Smooth muscle cell (in vitro differentiated cells): ENCODE measurements at regions not wholly inside any gene's neighbourhood (a gene's known extent, or its start where the extent isn't known, plus 50 kb on each side); places are given as distances from the start of the nearest gene placed in this dataset.

Experiments
- DNase-seq: peaks from one replicate; lab custom pipeline; 2025; ENCODE audit not compliant: unreplicated experiment; lab: John Stamatoyannopoulos, UW
- H2AFZ ChIP-seq: fragments of 200-600 bp; sonication (generic); 2 replicates; pipeline ENCODE4 v1.6.0; 2016; ENCODE audit warnings: antibody characterized with exemption, low read depth, mild to moderate bottlenecking
- H3F3A ChIP-seq: fragments of 200-600 bp; sonication (generic); 2 replicates; pipeline ENCODE4 v1.6.0; 2017; ENCODE audit warnings: antibody characterized with exemption, low read depth
- H3K27ac ChIP-seq: fragments of 200-600 bp; sonication (generic); 2 replicates; pipeline ENCODE4 v1.5.1; 2016; ENCODE audit warnings: low read depth, mild to moderate bottlenecking
- H3K27me3 ChIP-seq: fragments of 200-600 bp; sonication (generic); 2 replicates; pipeline ENCODE4 v1.6.1; 2016; ENCODE audit warnings: low read depth, mild to moderate bottlenecking
- H3K36me3 ChIP-seq: fragments of 200-600 bp; sonication (generic); 2 replicates; pipeline ENCODE4 v1.5.1; 2016; ENCODE audit warnings: low read depth
- H3K4me1 ChIP-seq: fragments of 200-600 bp; sonication (generic); 2 replicates; pipeline ENCODE4 v1.5.1; 2016; ENCODE audit warnings: low read depth
- H3K4me2 ChIP-seq: fragments of 200-600 bp; sonication (generic); 2 replicates; pipeline ENCODE4 v1.6.0; 2016; ENCODE audit warnings: mild to moderate bottlenecking
- H3K4me3 ChIP-seq: fragments of 200-600 bp; sonication (generic); 2 replicates; pipeline ENCODE4 v1.5.1; 2016; ENCODE audit warnings: mild to moderate bottlenecking
- H3K79me2 ChIP-seq: fragments of 200-600 bp; sonication (generic); 2 replicates; pipeline ENCODE4 v1.6.0; 2016; ENCODE audit warnings: low read depth, mild to moderate bottlenecking
- H3K9ac ChIP-seq: fragments of 200-600 bp; sonication (generic); 2 replicates; pipeline ENCODE4 v1.6.0; 2016; ENCODE audit warnings: low read depth
- H3K9me3 ChIP-seq: fragments of 200-600 bp; sonication (generic); replicated peaks from 2 replicates; pipeline ENCODE4 v1.5.1; 2016; ENCODE audit warnings: low read depth
- H4K20me1 ChIP-seq: fragments of 200-600 bp; sonication (generic); 2 replicates; pipeline ENCODE4 v1.6.0; 2016; ENCODE audit warnings: low read depth
- WGBS: methylation state at CpG from one replicate; pipeline ENCODE4 v1.1.7; 2016; ENCODE audit warnings: low lambda C conversion rate; 5-methylcytosine and 5-hydroxymethylcytosine counted together
- TF ChIP-seq, protein P1 (sequence below): fragments of 200-600 bp; sonication (generic); IDR thresholded peaks from 2 replicates; pipeline ENCODE4 v1.5.1; 2017; ENCODE audit warnings: borderline replicate concordance, mild to moderate bottlenecking, antibody characterized with exemption; ENCODE audit not compliant: insufficient read depth, poor library complexity, severe bottlenecking

DNA sequence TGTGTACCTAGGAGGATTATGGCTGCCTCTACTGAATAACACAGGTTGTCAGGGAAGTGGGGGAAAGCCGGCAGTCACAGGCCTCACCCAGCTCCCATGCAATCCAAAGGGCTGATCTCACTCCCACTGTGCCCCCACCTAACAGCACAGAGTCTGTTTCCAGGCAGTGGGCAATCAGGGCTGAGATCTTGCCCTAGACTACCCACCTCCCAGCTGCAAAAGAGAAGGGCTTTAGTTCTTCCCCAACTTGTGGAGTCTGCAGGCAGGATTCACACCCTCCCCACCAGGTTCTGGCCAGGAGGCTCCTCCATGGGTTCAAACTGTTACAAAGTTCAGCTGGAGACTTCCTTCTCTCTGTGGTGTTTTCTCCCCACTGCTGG lies 66.0 kb upstream of the OLIG3 start:
- Histone ChIP-seq H3K4me1 (no peaks in the 10 kb centered on the region), H2AFZ (no peak overlapping the region), H3K9me3 (no peaks in the 10 kb centered on the region), H3K36me3 (no peaks in the 10 kb centered on the region), H3K9ac (no peak overlapping the region), H3K79me2 (no peaks in the 10 kb centered on the region), H3F3A (no peaks in the 10 kb centered on the region), H3K27me3 (no peaks in the 10 kb centered on the region), H4K20me1 (no peaks in the 10 kb centered on the region), H3K4me3 (no peak overlapping the region), H3K4me2 (no peak overlapping the region), H3K27ac (no peak overlapping the region)
- TF ChIP-seq, protein P1, sequence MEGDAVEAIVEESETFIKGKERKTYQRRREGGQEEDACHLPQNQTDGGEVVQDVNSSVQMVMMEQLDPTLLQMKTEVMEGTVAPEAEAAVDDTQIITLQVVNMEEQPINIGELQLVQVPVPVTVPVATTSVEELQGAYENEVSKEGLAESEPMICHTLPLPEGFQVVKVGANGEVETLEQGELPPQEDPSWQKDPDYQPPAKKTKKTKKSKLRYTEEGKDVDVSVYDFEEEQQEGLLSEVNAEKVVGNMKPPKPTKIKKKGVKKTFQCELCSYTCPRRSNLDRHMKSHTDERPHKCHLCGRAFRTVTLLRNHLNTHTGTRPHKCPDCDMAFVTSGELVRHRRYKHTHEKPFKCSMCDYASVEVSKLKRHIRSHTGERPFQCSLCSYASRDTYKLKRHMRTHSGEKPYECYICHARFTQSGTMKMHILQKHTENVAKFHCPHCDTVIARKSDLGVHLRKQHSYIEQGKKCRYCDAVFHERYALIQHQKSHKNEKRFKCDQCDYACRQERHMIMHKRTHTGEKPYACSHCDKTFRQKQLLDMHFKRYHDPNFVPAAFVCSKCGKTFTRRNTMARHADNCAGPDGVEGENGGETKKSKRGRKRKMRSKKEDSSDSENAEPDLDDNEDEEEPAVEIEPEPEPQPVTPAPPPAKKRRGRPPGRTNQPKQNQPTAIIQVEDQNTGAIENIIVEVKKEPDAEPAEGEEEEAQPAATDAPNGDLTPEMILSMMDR: no peak
- WGBS: 90% methylated on average over 1 of the region's 1 CpG
- no peak for DNase-seq

DNA sequence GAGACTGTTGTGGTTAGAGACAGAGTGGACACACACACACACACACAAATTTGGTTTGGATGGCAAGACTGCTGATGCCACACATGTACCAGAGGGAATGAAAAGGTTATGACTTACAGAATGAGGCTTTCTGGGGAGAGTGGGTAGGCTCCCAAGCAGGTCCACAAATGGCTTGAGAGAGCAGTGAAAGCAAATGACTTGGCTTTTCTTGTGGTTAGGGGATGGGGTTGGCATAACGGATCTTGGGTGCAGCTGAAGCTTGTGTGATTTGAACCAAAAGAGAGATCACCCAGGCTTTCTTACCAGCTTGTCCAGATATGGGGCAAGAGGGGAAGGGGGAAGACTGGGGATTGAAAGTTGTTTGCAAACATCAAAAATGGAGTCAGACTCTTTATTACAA lies 73.9 kb upstream of the OLIG3 start:
- H3K9ac ChIP-seq: no peak overlapping the region
- H3K4me2 ChIP-seq: no peak overlapping the region
- no peaks in the 10 kb centered on the region for H3K27me3 ChIP-seq
- H3K79me2 ChIP-seq: no peaks in the 10 kb centered on the region
- H3F3A ChIP-seq: no peaks in the 10 kb centered on the region
- H3K4me3 ChIP-seq: no peak overlapping the region
- DNase-seq: no peak
- 94% methylated on average over 1 of the region's 1 CpG for WGBS
- H4K20me1 ChIP-seq: no peaks in the 10 kb centered on the region
- no peaks in the 10 kb centered on the region for H3K9me3 ChIP-seq
- no peak overlapping the region for H2AFZ ChIP-seq
- no peaks in the 10 kb centered on the region for H3K36me3 ChIP-seq
- no peak overlapping the region for H3K27ac ChIP-seq
- TF ChIP-seq, protein P1: no peak
- H3K4me1 ChIP-seq: peaks cover 5% of the 10 kb centered on the region

DNA sequence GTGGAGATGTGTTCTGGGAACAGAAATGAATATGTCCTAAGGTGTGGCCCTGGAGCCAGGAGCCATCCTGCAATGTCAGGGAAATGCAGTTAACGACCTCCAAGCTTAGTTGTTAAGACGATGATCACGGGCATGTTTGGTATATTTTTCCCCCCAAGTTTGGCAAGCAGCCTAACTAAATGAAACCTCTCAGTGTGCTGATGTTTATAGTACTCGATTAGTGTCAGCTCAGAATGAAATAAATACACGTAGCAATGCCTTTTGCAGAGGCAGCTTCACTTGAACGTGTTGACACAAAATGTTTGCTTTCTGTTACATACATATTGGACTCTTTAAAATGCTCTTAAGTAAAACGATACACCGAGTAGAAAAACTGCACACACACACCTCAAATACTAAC lies 76.2 kb upstream of the OLIG3 start:
- Histone ChIP-seq H3K36me3 (no peaks in the 10 kb centered on the region), H4K20me1 (no peaks in the 10 kb centered on the region), H3K27ac (no peak overlapping the region), H3K9ac (no peak overlapping the region), H3K4me1 (peaks cover 5% of the 10 kb centered on the region), H3K27me3 (peaks cover 13% of the 10 kb centered on the region), H3K9me3 (no peaks in the 10 kb centered on the region), H2AFZ (no peak overlapping the region), H3F3A (no peaks in the 10 kb centered on the region), H3K4me2 (no peak overlapping the region), H3K79me2 (no peaks in the 10 kb centered on the region), H3K4me3 (no peak overlapping the region)
- 91% methylated on average over 8 of the region's 8 CpGs for WGBS
- TF ChIP-seq, protein P1: no peak
- DNase-seq: no peak

DNA sequence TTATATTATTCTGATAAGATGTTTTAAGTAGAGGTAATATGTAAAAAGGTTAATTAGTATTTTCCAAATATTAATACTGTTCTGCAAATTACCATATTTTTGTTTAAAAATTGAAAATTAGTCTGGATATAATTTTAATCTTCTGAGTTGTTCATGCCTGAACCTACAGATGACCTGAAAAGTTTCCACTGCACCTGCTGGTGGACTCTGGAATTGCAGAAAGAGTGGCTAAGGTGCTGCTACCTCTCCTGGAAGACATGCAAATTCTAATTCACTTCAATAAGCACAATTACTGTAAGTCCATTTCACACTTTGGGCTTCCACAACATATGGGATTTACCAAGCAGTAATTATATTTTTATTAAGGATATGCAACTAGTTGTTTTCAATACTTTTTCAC lies 77.7 kb upstream of the OLIG3 start:
- H3K79me2 ChIP-seq: no peaks in the 10 kb centered on the region

More for the DNA sequence above, 77.7 kb upstream of the OLIG3 start:
- Histone ChIP-seq H3K4me1 (peaks cover 5% of the 10 kb centered on the region), H3K4me3 (no peak overlapping the region), H3K4me2 (no peak overlapping the region), H3K9ac (no peak overlapping the region), H3K27ac (no peak overlapping the region), H4K20me1 (no peaks in the 10 kb centered on the region), H3K9me3 (no peaks in the 10 kb centered on the region), H3K36me3 (no peaks in the 10 kb centered on the region), H3K27me3 (peaks cover 18% of the 10 kb centered on the region), H3F3A (no peaks in the 10 kb centered on the region), H2AFZ (no peak overlapping the region)
- DNase-seq: no peak
- TF ChIP-seq, protein P1: peak; percentile 48
